NCI-H1105 (cell line): ENCODE measurements at regions not wholly inside any gene's neighbourhood (a gene's known extent, or its start where the extent isn't known, plus 50 kb on each side); places are given as distances from the start of the nearest gene placed in this dataset.

Source experiments
- DNase-seq: peaks from one replicate; lab custom pipeline; 2025; lab: John Stamatoyannopoulos, UW

- no peak for DNase-seq
Measured at GRCh38 chr9:12141422-12141821, 551.8 kb upstream of the TYRP1 start.

DNA sequence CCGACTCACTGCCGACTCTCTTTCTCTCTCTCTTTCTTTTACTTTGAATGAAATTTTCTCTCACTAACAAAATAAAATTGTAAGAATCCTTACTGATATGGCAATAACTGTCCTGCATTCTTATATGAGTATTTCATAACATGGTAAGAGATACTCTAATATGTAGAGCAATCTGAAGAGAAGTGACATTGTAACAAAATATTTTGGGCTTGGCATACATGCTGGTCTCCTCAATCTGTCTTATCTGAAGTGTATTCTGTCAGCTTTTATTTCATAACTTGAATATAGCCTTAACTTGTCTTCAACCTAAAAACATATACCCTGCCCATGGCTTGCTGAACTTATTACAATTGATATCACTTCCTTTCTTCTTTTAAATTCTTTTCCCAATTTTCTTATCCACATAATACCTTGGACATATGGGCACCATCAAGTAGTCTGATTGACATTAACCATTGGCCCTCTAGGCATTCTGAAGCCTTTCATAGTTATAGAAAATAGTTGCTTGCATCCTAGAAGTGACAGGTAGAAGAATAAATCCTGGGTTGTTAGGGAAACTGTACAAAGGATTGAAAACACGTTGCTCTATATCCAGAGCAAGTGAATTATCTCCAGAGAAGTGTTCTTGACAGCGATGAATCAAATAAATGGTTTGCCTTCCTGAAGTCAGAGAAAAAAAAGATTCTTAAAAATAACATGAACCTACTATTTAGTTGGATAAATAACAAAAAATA is 537.6 kb upstream of the TYRP1 start:
- no peak for DNase-seq

GRCh38 chr9:12162181-12162815 is 530.9 kb upstream of the TYRP1 start:
- no peak for DNase-seq

GRCh38 chr9:12163723-12164458 is 529.3 kb upstream of the TYRP1 start:
- DNase-seq = no peak

GRCh38 chr9:12166518-12166917 is 526.7 kb upstream of the TYRP1 start:
- no peak for DNase-seq

DNA sequence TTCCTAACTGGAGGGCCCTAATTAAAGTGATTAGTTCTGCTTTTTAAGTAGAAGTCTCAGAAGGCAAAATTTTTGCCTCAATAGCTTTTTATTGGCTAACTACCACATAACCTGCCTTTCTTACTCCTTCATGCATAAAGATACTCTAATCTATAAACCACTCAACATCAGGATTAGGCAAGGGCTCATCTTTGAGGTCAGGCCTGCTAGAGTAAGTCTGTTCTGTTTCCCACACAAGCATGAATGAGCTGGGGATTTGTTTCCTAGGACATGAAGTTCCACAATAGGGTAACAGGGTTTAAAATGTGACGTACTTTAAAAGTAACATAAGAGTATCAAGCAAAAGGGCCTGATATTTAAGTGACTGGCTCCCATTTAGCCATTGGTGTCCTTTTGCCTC is 522.7 kb upstream of the TYRP1 start:
- DNase-seq = no peak

DNA sequence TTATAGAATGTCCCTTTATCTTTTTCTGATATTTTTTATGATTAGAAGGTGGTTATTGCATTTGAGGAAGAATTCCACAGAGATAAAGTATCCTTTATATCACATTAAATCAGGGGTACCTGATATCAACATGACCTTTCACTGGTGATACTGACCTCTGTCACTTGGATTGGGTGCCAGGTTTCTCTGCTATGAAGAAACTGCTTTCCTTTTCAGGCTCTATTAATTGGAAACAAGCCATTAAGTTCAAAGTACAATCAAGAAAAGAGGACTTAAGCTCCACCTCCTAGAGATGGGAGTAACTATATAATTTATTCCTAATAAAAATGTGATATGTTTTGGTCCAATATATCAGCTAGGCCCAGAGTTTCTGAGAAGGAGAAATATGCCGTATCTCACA is 514.6 kb upstream of the TYRP1 start:
- no peak for DNase-seq

GRCh38 chr9:12182806-12183205 is 510.4 kb upstream of the TYRP1 start:
- DNase-seq = no peak

GRCh38 chr9:12183321-12183720 is 509.9 kb upstream of the TYRP1 start:
- DNase-seq = no peak

DNA sequence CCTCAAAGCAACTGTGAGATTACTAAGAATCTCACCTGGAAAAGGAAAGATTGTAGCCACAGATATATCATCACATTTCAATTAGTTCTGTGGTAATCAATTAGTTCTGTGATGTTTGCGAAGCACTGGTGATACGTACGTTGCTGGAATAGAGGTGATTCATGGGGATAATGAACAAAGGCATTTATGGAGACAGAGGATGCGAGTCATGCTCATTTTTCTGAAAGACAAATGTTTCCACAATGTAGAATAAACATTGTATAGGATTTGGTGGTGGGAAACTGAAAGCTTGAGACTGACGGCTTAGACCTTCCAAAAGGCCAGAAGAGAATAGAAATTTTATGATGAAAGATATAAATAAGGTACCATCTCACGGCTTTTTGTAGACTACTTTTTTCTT is 507.3 kb upstream of the TYRP1 start:
- DNase-seq = no peak

DNA sequence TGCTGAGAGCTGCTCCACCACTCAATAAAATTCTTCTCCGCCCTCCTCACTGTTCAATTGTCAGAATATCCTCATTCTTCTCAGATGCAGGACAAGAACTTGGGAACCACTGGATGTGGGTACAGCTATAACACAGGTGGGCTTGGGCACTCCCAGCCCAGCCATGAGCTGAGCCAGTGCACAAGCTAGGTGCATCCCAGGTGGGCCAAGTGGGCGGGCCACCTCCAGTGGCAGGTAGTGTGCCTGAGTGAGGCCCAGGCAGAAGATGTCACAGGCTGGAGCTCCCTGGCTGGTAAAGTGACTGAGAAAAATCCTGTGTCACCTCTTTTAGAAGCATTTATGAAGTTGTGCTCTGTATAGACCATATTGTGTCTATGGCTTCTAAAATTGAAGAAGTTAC is 501.6 kb upstream of the TYRP1 start:
- DNase-seq = no peak

GRCh38 chr9:12194731-12195130 is 498.5 kb upstream of the TYRP1 start:
- DNase-seq = no peak

- DNase-seq = no peak
Measured at GRCh38 chr9:12195456-12195855, 497.7 kb upstream of the TYRP1 start.

DNA sequence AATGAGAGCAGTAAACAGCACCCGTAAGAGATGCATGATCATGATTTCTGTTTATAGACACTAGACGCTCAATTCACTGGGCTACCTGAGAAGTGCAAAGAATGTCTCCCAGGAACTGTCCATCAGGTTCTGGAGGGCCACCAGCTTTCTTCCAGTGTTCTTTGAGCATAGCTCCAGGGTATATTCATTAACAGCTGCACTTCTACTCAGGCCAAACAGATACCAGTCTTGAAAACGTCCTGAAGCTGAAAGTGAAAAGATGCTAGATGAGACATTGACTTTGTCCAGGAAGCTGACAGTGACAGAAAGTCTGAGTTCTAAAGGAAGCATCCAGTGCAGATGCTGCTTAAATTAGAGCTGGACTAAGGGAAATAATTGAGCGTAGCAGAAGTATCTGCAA is 488.7 kb upstream of the TYRP1 start:
- no peak for DNase-seq

GRCh38 chr9:12212860-12213259 is 480.3 kb upstream of the TYRP1 start:
- no peak for DNase-seq

DNA sequence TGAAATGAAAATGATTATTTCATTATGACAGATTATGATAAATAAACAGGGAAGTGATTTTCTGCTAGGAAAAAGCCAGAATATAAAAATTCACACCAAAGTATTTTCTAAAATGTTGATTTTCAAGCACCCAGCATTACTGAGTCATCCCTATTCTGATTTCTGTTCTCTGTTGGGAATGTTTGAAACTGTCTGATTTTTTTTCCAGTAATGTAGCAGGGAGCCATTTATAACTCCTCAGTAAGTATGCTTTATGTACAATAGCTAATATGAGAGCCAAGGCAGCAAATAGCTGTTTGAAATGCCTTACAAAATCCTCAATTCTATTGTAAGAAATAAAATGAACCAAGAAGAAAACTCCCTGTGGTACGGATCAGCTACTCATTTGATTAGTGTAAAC is 471.7 kb upstream of the TYRP1 start:
- no peak for DNase-seq

DNA sequence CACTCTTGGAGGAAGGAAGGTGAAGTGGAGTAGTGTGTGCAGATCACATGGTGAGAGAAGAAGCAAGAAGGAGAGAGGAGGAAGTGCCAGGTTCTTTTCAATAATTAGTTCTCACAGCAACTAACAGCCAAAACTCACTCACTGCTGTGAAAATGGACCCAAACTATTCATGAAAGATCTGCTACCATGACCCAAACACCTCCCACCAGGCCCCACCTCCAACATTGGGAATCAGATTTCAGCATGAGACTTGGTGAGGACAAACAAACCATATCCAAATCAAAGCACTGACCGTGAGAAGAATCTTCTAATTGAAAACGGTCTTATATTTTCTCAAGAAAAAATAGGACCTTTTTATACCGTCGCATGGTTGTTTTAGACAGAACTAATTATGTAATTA is 468.7 kb upstream of the TYRP1 start:
- DNase-seq = no peak

DNA sequence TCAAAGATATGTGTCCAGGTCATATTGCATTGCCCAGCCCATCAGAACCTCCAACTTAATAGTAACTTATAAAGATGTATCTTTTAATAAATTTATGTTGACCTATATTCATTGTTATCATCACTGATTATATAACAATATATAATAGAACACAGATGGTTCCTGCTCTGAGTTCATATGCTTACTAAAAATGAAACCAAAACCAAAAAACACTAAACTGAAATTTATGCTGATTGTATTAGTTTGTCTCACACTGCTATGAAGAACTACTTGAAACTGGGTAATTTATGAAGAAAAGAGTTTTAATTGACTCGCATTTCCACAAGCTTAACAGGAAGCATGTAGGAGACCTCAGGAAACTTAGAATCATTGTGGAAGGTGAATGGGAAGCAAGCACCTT is 462.5 kb upstream of the TYRP1 start:
- no peak for DNase-seq

- DNase-seq = no peak
Measured at GRCh38 chr9:12231832-12232231, 461.4 kb upstream of the TYRP1 start.

GRCh38 chr9:12232836-12233235 is 460.3 kb upstream of the TYRP1 start:
- no peak for DNase-seq

DNA sequence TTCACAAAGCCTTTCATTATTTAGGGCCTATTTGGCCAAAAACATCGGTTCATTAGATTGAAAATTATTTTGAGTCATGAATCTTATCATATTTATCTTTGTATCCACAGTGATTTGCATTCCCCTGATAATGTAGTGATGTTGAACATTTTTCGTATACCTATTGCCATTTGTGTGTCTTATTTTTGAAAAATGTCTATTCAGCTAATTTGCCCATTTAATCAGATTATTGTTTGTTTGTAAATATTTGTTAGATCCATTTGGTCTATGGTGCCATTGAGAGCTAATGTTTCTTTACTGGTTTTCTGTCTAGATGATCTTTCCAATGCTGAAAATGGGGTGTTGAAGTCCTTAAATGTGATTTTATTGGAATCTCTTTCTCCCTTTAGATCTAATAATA is 439.2 kb upstream of the TYRP1 start:
- no peak for DNase-seq

DNA sequence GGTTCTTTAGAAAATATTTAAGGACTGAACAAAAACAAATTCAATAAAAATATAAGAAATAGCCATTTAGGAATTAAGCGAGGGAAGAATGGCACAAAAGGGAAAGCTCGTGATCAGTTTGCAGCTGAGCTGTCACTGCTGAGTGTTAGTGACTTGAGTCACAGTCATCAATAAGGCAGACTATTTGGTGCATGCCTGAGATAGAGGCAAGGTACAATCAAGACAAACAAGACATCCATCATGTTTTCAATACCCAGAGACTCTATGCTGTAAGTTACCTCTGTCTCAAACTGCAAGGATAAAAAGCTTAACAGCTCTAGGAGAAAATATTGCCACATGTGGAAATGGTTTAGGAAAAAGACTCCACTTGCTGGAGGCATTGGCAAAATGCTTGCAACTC is 426.4 kb upstream of the TYRP1 start:
- DNase-seq = no peak

- DNase-seq = no peak
Measured at GRCh38 chr9:12271421-12271891, 421.7 kb upstream of the TYRP1 start.
